Thoracic aorta (tissue), 2 donors: ENCODE measurements at regions not wholly inside any gene's neighbourhood (a gene's known extent, or its start where the extent isn't known, plus 50 kb on each side); places are given as distances from the start of the nearest gene placed in this dataset.

Experiments
- ATAC-seq: fragments of 150-250 bp; one replicate; pipeline ENCODE4 v1.8.0; 2017; ENCODE audit warnings: low read depth; ENCODE audit not compliant: insufficient number of reproducible peaks, low FRiP score
- DNase-seq: peaks from one replicate; pipeline ENCODE4 v3.0.0-alpha.2; 2020; ENCODE audit warnings: low spot score
- H3K27ac ChIP-seq, 2 donors: fragments of 200-600 bp; sonication (generic); 1 replicate in 1 of 2; 2 replicates in 1 of 2; pipeline ENCODE4 v1.5.1; 2016; ENCODE audit warnings: mild to moderate bottlenecking in 2 of 2, moderate library complexity in 2 of 2
- H3K27me3 ChIP-seq: fragments of 200-600 bp; sonication (generic); replicated peaks from 2 replicates; pipeline ENCODE4 v1.6.0; 2016; ENCODE audit warnings: mild to moderate bottlenecking; ENCODE audit not compliant: insufficient read depth
- H3K36me3 ChIP-seq: fragments of 200-600 bp; sonication (generic); one replicate; pipeline ENCODE4 v1.5.1; 2016
- H3K4me1 ChIP-seq, 2 donors: fragments of 200-600 bp; sonication (generic); 1 replicate in 1 of 2; 2 replicates in 1 of 2; pipeline versions ENCODE4 v1.5.1 to v1.6.0; 2016; ENCODE audit warnings: low read depth in 2 of 2, mild to moderate bottlenecking in 1 of 2; ENCODE audit not compliant: control insufficient read depth in 1 of 2
- H3K4me3 ChIP-seq: fragments of 200-600 bp; sonication (generic); 2 replicates; pipeline ENCODE4 v1.5.1; 2016; ENCODE audit warnings: mild to moderate bottlenecking
- H3K9me3 ChIP-seq: fragments of 200-600 bp; sonication (generic); 2 replicates; pipeline ENCODE4 v1.5.1; 2016
- TF ChIP-seq, protein P1 (sequence below): fragments of 200-600 bp; sonication (generic); IDR thresholded peaks from one replicate; pipeline ENCODE4 v1.5.1; 2019; ENCODE audit warnings: antibody characterized with exemption

- DNase-seq (no peak), ATAC-seq (no peak)
- TF ChIP-seq, protein P1, sequence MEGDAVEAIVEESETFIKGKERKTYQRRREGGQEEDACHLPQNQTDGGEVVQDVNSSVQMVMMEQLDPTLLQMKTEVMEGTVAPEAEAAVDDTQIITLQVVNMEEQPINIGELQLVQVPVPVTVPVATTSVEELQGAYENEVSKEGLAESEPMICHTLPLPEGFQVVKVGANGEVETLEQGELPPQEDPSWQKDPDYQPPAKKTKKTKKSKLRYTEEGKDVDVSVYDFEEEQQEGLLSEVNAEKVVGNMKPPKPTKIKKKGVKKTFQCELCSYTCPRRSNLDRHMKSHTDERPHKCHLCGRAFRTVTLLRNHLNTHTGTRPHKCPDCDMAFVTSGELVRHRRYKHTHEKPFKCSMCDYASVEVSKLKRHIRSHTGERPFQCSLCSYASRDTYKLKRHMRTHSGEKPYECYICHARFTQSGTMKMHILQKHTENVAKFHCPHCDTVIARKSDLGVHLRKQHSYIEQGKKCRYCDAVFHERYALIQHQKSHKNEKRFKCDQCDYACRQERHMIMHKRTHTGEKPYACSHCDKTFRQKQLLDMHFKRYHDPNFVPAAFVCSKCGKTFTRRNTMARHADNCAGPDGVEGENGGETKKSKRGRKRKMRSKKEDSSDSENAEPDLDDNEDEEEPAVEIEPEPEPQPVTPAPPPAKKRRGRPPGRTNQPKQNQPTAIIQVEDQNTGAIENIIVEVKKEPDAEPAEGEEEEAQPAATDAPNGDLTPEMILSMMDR: no peak
Observed at GRCh38 chr17:70230850-70231640, 61.7 kb downstream of the KCNJ2 start.

DNA sequence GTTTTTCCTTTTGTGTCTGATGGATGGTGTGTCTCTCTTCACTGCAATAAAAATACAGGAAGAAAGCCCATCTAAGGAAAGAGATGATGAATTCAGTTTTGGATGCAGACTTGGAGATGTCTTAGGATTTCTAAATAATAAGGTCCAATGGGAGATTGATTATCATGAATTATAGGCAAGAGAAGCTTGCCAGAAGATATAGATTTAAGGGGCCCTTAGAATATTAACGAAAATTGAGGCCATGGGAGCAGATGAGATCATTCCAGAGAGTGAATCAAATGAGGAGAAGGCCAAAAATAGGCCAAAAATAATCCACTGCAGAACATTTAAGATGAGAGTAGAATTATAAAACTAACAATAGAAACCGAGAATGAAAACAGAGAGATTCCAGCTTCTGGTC, 63.1 kb downstream of the KCNJ2 start:
- no peak for ATAC-seq
- H3K4me1 ChIP-seq: no peaks in the 10 kb centered on the region

More at GRCh38 chr17:70230850-70231640, 61.7 kb downstream of the KCNJ2 start:
- Histone ChIP-seq H3K9me3 (no peaks in the 10 kb centered on the region), H3K4me3 (no peak overlapping the region), H3K27me3 (no peaks in the 10 kb centered on the region), H3K4me1 (no peaks in the 10 kb centered on the region), H3K27ac (no peak overlapping the region), H3K36me3 (no peaks in the 10 kb centered on the region)

DNA sequence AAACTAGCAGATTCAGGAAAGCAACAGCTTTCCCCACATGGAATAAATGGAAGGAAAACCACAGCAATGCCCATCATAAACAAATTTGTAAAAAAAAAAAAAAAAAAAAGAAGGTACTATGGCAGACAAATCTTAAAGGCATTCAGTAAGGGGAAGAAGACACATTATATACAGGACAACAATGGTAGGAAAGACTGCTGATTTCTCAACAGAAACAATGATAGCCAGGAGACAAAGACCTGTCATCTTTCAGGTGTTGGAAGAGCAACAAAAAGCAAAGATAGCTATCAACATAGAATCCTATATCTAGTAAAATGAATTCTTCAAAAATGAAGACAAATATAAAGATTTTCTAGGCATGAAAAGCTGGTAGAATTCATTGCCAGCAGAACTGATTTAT, 65.9 kb downstream of the KCNJ2 start:
- no peak overlapping the region for H3K4me3 ChIP-seq
- H3K27ac ChIP-seq: no peak overlapping the region
- no peaks in the 10 kb centered on the region for H3K27me3 ChIP-seq
- no peaks in the 10 kb centered on the region for H3K9me3 ChIP-seq
- H3K4me1 ChIP-seq: no peaks in the 10 kb centered on the region
- no peak for DNase-seq
- no peaks in the 10 kb centered on the region for H3K36me3 ChIP-seq
- no peak for ATAC-seq
- TF ChIP-seq, protein P1: no peak

More for the DNA sequence above, 63.1 kb downstream of the KCNJ2 start:
- no peaks in the 10 kb centered on the region for H3K36me3 ChIP-seq
- TF ChIP-seq, protein P1: no peak
- H3K27me3 ChIP-seq: no peaks in the 10 kb centered on the region
- DNase-seq: no peak
- no peak overlapping the region for H3K27ac ChIP-seq
- H3K9me3 ChIP-seq: no peaks in the 10 kb centered on the region
- H3K4me3 ChIP-seq: no peak overlapping the region

- Histone ChIP-seq H3K27ac (no peak overlapping the region), H3K4me3 (no peak overlapping the region), H3K4me1 (no peaks in the 10 kb centered on the region), H3K9me3 (no peaks in the 10 kb centered on the region), H3K27me3 (no peaks in the 10 kb centered on the region), H3K36me3 (no peaks in the 10 kb centered on the region)
- DNase-seq: no peak
- ATAC-seq: no peak
- TF ChIP-seq, protein P1: no peak
Observed at GRCh38 chr17:70238228-70238627, 68.9 kb downstream of the KCNJ2 start.

DNA sequence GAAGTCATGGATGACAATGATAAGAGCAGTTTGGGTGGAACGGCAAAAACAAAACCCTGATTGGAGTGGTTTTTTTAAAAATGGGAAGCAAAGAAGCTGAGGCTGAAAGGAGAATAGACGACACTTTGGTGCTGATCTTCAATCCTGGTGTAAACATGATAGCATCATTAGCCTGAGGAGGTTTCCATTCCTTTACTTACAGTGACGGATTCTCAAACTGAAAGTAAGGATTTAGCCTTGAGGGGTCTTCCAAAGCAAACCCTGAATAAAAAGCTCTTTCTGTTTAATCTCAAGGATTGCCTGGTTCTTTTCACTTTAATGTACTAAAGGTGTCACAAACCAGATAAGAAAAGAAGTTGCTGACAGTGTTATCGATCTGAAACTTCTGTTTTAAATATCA, 69.3 kb downstream of the KCNJ2 start:
- Histone ChIP-seq H3K36me3 (no peaks in the 10 kb centered on the region), H3K4me3 (no peak overlapping the region), H3K9me3 (no peaks in the 10 kb centered on the region), H3K4me1 (no peaks in the 10 kb centered on the region), H3K27ac (no peak overlapping the region), H3K27me3 (no peaks in the 10 kb centered on the region)
- DNase-seq (no peak), ATAC-seq (no peak)
- TF ChIP-seq, protein P1: no peak
